ENCODE measurements at regions not wholly inside any gene's neighbourhood (a gene's known extent, or its start where the extent isn't known, plus 50 kb on each side); places are given as distances from the start of the nearest gene placed in this dataset.

DNA sequence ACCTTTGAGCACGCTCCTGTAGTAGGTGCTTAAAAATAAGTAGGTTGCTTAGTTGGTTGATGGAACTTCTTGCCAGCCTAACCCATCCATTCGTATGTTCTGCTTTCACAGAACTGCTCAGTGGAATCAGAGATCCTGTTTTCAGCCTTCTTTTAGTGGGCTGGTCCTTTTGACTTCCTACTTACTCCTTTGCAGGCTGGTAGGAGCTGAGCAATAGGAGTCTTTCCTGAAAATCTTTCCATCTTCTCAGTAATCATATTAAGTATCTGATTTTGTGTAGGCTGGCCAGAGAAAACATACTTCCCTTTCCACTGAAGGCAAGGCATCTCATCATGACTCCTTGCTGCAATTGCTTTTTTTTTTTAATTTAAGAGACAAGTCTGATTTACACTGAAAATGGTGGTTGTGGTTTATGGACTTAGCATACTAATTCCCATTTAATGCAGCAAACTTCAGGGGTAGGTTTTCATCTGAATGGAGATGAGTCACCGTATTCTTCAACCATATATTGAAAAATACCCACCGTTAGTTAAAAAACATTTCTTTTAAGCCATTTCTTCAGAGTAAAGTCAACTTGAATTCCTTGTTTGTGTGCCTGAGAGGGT is 208.0 kb downstream of the ZNF365 start:
- TF ChIP-seq, protein P1, sequence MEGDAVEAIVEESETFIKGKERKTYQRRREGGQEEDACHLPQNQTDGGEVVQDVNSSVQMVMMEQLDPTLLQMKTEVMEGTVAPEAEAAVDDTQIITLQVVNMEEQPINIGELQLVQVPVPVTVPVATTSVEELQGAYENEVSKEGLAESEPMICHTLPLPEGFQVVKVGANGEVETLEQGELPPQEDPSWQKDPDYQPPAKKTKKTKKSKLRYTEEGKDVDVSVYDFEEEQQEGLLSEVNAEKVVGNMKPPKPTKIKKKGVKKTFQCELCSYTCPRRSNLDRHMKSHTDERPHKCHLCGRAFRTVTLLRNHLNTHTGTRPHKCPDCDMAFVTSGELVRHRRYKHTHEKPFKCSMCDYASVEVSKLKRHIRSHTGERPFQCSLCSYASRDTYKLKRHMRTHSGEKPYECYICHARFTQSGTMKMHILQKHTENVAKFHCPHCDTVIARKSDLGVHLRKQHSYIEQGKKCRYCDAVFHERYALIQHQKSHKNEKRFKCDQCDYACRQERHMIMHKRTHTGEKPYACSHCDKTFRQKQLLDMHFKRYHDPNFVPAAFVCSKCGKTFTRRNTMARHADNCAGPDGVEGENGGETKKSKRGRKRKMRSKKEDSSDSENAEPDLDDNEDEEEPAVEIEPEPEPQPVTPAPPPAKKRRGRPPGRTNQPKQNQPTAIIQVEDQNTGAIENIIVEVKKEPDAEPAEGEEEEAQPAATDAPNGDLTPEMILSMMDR (IDR thresholded peaks at IDR 0.05): no peak
- TF ChIP-seq EZH2 (IDR thresholded peaks at IDR 0.05) (no peak), EZH2phosphoT487 (IDR thresholded peaks at IDR 0.05) (no peak)

Measured in neural progenitor cell (in vitro differentiated cells).